ENCODE measurements at regions not wholly inside any gene's neighbourhood (a gene's known extent, or its start where the extent isn't known, plus 50 kb on each side); places are given as distances from the start of the nearest gene placed in this dataset.
"Not testable (repeated sequence)": the region's sequence is repeated elsewhere in the genome, so short reads cannot be mapped to it uniquely, and the experiment has no call there.

DNA sequence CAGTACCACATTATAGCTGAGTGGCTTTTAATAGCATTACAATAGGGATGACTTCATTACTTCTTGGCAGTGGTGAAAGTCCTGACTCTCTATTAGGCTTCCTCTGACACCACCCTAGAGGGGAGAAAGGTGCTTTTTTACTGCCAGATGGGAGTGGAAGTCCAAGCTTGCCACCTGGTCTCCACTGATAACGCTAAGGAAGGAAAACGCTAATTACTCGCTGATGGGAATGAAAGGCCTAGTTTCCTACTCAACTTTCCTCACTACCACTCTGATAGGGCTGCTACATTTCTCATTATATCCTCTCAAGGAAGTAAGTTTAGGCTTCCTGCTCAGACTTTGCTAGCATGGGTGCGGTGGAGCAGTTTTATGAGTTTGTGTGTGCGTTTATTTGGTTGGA is 62.3 kb upstream of the PAGE3 start:
- no peak for DNase-seq

DNA sequence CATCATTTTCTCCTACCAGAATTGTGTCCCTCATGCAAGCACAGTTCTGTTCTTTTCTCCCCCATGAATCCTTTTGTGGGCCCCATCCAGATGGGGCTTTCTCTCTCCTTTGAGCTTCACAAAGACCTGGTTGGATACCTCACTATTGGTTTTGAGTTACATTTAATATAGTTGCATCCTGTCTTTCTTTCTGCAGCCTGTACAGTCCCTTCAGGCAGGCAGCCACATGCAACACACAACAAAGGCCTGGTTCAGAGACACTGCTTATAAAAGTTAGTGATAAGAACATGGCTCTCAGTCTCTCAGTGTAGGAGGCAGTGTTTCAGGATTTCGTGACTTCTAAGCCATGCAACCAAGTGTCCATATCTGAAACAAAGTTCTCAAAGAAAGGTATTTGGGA is 70.6 kb upstream of the PAGE3 start:
- DNase-seq, result no peak

DNA sequence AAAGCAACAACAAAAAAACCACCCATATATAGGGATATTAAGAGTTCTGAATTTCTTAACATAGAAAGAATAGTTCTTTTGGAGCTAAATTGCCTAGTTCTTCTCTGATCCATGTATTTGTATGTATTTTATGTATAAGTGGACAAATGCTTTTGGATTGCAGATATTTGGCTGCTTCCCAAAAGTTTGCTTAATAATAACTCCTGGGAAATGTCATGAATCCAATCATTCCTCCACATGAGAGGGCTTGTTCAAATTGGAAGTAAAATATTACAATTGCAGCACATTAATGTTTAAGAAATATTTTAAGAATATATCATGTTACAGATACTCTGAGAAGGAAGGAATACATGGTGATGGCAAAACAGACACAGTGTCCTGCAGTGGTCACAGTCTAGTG is 71.5 kb upstream of the PAGE3 start:
- no peak for DNase-seq

DNA sequence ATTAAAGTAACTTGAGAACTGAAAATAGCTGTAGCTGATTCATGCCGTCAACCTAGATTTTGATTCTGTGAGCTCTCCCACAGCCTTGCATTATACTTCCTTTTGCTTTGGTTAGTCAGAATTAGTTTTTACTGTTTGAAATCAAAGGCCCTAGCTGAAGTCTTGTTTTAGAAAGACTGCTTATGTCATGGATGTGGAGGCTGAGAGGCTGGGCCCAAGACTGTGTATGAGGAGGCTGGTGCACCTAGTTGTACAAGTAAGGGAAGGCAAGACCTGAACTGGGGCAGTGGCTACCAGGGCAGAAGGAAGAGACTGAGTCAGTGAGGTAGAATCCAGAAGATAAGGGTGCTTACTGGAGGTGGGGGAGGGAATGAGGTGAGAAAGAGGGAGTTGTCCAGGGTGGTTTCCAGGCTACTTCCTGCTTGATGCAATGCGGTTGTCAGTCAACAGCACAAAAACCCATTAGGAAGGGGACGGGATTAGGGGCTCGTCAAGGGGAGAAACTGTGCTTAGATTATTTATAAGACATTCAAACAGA is 76.2 kb upstream of the PAGE3 start:
- no peak for DNase-seq

DNA sequence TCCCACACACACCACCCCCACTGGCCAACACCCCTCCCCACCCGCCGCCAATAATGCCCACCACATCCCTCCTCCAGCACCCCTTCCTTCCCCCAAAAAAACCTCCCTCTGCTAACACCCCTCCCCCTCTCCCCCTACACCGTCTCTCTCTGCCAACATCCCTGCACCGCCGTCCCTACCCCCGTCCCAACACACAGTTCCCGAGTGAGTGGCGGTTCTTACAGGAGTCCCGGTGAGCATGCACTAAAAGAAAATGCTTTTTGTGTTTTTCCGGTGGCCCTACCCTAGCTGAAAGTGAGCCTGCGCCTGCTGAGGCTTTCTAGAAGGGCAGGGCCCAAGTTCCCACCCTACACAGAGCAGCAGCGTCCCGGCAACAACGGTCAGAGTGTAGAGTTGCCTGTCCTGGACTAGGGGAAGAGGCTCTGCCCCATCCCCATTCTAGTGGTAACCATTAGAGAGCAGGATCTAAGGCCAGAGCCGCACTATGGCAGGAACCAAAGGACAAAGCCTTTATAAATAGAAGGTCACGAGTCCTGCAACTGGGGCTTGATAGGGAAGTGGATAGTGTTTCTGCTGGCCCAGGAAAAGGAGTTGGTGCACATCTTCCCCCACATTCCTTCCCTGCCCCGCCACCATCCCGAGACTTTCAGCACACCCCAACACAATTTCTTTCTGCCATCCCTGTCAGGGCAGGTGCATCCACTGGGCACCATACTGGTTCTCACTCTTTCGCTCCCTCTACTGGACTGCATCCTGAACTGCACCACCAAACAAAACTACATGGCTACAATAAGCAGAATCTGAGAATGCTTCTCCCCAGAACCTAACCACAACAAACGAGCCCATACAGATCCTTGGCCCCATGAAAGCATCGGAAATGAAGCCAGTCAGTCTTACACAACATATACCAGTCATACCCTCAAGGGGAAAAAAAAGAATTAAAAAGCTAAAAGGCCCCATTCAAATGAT is 78.1 kb upstream of the PAGE3 start:
- DNase-seq, result peak; percentile 8

DNA sequence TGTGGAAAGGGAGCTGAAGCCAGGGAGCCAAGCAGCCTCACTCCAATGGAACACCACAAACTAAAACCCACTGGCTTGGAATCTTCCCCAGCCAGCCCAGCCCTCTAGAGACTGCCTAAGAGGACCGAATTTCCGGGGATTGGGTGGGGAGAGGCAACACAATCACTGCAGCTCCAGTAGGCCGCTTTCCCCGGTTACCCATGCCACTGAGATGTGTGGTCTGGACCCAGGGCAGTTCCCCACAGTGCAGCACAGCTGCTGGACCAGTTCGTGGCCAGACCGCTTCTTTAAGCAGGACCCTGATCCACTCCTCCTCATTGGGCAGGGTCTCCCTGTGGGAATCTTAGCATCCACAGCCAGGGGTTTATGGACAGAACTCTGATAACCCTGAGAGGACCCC is 91.9 kb upstream of the PAGE3 start:
- DNase-seq, result no peak

DNA sequence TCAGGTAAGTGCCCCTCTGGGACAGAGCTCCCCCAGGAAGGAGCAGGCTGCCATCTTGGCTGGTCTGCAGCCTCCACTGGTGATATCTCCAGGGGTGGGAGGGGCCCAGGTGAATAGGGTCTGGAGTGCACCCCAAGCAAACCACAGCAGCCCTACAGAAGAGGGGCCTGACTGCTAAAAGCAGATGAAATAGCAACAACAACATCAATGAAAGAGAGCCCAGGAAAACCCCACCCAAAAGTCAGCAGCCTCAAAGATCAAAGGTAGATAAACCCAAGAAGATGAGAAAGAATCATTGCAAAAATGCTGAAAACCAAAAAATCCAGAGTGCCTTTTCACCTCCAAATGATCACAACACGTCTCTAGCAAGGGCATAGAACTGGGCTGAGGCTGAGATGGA is 92.5 kb upstream of the PAGE3 start:
- no peak for DNase-seq

DNA sequence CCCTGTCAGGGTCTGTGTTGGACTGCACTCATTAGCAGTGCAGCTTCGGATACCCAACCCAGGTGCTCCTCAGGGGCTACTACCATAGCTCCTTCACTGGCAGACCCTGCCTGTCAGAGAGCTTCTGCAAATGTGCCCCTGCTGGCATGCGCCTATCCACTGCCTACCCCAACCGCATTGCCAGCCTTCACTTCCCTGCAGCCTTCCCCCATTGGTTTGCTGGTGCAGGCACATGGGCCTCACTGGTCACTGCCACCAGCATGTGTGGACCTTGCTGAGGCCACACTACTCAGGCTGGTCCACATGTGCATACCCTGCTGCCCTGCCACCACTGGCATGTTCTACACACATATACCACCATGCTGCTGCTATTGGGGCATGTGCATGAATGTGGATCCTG is 72.5 kb upstream of the MAGEH1 start:
- no peak for DNase-seq

DNA sequence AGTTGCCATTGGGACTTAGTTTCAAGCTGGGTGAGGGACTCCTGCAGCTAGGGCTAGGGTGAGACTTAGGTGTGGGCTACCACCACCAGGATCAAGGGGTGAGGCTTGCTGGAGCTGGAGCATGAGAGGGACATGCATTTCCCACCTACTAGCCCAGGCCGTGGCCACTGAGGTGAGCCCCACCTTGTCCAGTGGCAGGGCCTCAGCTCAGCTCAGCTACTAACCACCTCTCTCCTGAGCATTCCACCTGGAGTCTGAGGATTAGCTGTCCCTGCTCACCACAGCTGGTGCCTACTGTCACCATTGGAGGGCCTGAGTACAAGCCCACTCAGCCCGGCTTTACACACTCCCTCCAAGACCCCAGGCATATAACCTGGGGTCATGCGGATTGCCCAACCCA is 62.6 kb upstream of the MAGEH1 start:
- DNase-seq, result no peak

DNA sequence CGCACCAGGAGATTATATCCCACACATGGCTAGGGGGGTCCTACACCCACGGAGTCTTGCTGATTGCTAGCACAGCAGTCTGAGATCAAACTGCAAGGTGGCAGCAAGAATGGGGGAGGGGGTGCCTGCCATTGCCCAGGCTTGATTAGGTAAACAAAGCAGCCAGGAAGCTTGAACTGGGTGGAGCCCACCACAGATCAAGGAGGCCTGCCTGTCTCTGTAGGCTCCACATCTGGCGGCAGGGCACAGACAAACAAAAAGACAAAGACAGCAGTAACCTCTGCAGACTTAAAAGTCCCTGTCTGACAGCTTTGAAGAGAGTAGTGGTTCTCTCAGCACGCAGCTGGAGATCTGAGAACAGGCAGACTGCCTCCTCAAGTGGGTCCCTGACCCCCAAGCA is 55.1 kb upstream of the MAGEH1 start:
- not testable (repeated sequence) for DNase-seq

Data from stimulated activated naive CD4-positive, alpha-beta T cell treated with Interleukin-2 at 50 U/mL for 16 hours (primary cell).